HG03064 (cell line): ENCODE measurements at regions not wholly inside any gene's neighbourhood (a gene's known extent, or its start where the extent isn't known, plus 50 kb on each side); places are given as distances from the start of the nearest gene placed in this dataset.

Source experiments
- ATAC-seq: cut with Tn5 transposase; IDR thresholded peaks from one replicate; pipeline ENCODE4 v1.9.1; 2021; ENCODE audit warnings: low read depth; ENCODE audit not compliant: unreplicated experiment

GRCh38 chr5:135249658-135250057 lies 149.4 kb downstream of the MACROH2A1 start:
- ATAC-seq = no peak

- no peak for ATAC-seq
These were observed 150.2 kb downstream of the MACROH2A1 start for GRCh38 chr5:135248801-135249231.

- no peak for ATAC-seq
These were observed 151.9 kb downstream of the MACROH2A1 start for GRCh38 chr5:135246923-135247795.

GRCh38 chr5:135246605-135246922 lies 152.5 kb downstream of the MACROH2A1 start:
- no peak for ATAC-seq

GRCh38 chr5:135245521-135246499 lies 153.2 kb downstream of the MACROH2A1 start:
- ATAC-seq = no peak

GRCh38 chr5:135244620-135245021 lies 154.4 kb downstream of the MACROH2A1 start:
- no peak for ATAC-seq

- ATAC-seq = no peak
These were observed 155.3 kb downstream of the MACROH2A1 start for GRCh38 chr5:135243556-135244285.

- no peak for ATAC-seq
These were observed 156.0 kb downstream of the MACROH2A1 start for GRCh38 chr5:135242866-135243555.

- ATAC-seq = no peak
These were observed 156.8 kb downstream of the MACROH2A1 start for GRCh38 chr5:135242021-135242865.

- no peak for ATAC-seq
These were observed 157.5 kb downstream of the MACROH2A1 start for GRCh38 chr5:135241536-135241935.

- no peak for ATAC-seq
These were observed 158.2 kb downstream of the MACROH2A1 start for GRCh38 chr5:135240781-135241360.

- ATAC-seq = no peak
These were observed 158.8 kb downstream of the MACROH2A1 start for GRCh38 chr5:135240283-135240633.

- no peak for ATAC-seq
These were observed 159.4 kb downstream of the MACROH2A1 start for GRCh38 chr5:135239453-135240282.

GRCh38 chr5:135238622-135239452 lies 160.2 kb downstream of the MACROH2A1 start:
- no peak for ATAC-seq

GRCh38 chr5:135237748-135238103 lies 161.3 kb downstream of the MACROH2A1 start:
- ATAC-seq = no peak

GRCh38 chr5:135236908-135237747 lies 161.9 kb downstream of the MACROH2A1 start:
- ATAC-seq = no peak
